ENCODE measurements at regions not wholly inside any gene's neighbourhood (a gene's known extent, or its start where the extent isn't known, plus 50 kb on each side); places are given as distances from the start of the nearest gene placed in this dataset.

DNA sequence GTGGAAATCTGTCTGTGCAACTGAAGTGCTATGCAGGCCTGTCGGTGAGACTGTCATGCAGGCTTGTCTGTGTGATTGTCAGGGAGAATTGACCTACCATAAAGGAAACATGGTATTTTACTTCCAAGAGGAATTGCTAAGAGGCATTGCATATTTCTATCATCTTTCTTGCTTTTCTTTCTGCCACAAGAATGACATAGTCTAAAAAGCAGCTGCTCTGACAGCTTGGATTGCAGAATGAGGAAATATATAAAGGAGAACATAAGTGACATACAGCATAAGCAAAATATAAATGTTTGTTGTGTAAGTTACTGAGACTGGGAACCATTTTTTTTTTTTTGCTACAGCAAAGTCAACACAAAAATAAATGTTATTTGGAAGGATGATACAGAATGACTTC, 105.1 kb downstream of the MANEA start:
- Mint-ChIP-seq H3K4me3 (ENCODE audit: unreplicated experiment) (no peak overlapping the region), H3K27ac (ENCODE audit: unreplicated experiment) (no peak overlapping the region), H3K27me3 (ENCODE audit: unreplicated experiment) (no peaks in the 10 kb centered on the region), H3K9me3 (ENCODE audit: unreplicated experiment) (no peaks in the 10 kb centered on the region), H3K36me3 (ENCODE audit: low read depth, unreplicated experiment) (no peaks in the 10 kb centered on the region), H3K4me1 (ENCODE audit: unreplicated experiment) (no peaks in the 10 kb centered on the region)
- no peak for DNase-seq (ENCODE audit: low spot score)
- TF ChIP-seq, protein P1, sequence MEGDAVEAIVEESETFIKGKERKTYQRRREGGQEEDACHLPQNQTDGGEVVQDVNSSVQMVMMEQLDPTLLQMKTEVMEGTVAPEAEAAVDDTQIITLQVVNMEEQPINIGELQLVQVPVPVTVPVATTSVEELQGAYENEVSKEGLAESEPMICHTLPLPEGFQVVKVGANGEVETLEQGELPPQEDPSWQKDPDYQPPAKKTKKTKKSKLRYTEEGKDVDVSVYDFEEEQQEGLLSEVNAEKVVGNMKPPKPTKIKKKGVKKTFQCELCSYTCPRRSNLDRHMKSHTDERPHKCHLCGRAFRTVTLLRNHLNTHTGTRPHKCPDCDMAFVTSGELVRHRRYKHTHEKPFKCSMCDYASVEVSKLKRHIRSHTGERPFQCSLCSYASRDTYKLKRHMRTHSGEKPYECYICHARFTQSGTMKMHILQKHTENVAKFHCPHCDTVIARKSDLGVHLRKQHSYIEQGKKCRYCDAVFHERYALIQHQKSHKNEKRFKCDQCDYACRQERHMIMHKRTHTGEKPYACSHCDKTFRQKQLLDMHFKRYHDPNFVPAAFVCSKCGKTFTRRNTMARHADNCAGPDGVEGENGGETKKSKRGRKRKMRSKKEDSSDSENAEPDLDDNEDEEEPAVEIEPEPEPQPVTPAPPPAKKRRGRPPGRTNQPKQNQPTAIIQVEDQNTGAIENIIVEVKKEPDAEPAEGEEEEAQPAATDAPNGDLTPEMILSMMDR (IDR thresholded peaks at IDR 0.05; ENCODE audit: unreplicated experiment): no peak

DNA sequence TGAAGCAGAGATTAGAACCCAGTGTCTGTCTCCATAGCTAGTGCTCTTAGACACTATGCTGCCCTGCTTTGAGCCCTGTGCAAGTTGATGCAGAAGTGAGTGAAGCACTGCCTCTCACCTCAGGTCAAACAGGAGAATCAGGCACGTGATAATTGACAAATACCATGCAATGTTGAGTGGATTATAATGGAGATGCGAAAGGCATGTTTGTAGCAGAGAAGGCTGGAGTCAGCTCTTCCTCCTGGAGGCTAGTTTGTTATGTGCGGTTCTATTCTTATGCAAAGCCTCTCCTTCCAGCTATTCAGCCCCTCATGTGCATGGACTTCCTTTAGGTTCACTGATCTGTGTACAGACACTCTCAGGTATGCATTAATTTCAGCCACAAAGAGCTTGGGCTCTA, 108.5 kb downstream of the MANEA start:
- Mint-ChIP-seq H3K4me1 (ENCODE audit: unreplicated experiment) (no peaks in the 10 kb centered on the region), H3K9me3 (ENCODE audit: unreplicated experiment) (no peaks in the 10 kb centered on the region), H3K36me3 (ENCODE audit: low read depth, unreplicated experiment) (no peaks in the 10 kb centered on the region), H3K27me3 (ENCODE audit: unreplicated experiment) (peaks cover 1% of the 10 kb centered on the region), H3K27ac (ENCODE audit: unreplicated experiment) (no peak overlapping the region), H3K4me3 (ENCODE audit: unreplicated experiment) (no peak overlapping the region)
- no peak for DNase-seq (ENCODE audit: low spot score)
- TF ChIP-seq, protein P1 (IDR thresholded peaks at IDR 0.05; ENCODE audit: unreplicated experiment): no peak

DNA sequence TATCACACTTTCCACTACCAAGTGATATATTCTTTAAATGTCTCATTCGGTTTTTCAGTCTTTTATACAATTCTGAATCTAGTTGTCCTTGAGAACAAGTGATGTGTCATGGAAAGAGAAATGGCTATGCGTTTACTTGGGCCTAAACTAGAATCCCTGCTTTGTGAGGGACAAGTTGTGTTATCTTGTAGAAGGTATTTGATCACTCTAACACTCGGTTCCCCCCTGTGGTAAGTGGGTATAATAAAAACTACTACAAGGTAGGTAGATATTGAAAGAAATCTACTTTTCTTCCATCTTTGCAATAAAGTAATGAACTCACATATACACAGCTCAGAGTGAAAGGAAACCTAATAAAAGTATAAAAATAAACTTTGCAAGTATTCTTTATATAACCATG, 108.9 kb downstream of the MANEA start:
- H3K36me3 Mint-ChIP-seq (ENCODE audit: low read depth, unreplicated experiment): no peaks in the 10 kb centered on the region
- H3K4me3 Mint-ChIP-seq (ENCODE audit: unreplicated experiment): no peak overlapping the region
- no peak overlapping the region for H3K27ac Mint-ChIP-seq (ENCODE audit: unreplicated experiment)
- no peak for DNase-seq (ENCODE audit: low spot score)
- no peaks in the 10 kb centered on the region for H3K9me3 Mint-ChIP-seq (ENCODE audit: unreplicated experiment)
- no peaks in the 10 kb centered on the region for H3K4me1 Mint-ChIP-seq (ENCODE audit: unreplicated experiment)
- TF ChIP-seq, protein P1 (IDR thresholded peaks at IDR 0.05; ENCODE audit: unreplicated experiment): no peak
- peaks cover 1% of the 10 kb centered on the region for H3K27me3 Mint-ChIP-seq (ENCODE audit: unreplicated experiment)

DNA sequence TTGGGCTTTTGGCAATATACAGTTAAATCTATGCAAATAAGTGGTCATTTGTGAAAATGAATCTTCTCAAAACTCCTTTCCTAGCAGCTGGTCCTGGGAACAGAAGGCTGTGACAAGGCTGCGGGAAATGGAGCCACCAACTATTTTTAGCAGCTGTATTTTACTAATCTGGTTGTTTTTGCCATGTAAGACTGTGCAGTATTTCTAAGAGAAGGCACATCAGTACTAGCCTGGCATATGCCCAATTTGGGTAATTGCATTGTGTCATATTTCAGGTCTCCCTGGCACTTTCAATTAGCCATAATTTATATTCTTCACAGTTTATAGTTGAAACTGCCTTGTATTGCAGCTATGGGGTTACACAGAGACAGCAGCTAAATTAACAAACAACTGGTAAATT, 109.6 kb downstream of the MANEA start:
- Mint-ChIP-seq H3K4me3 (ENCODE audit: unreplicated experiment) (no peak overlapping the region), H3K27me3 (ENCODE audit: unreplicated experiment) (peaks cover 1% of the 10 kb centered on the region), H3K9me3 (ENCODE audit: unreplicated experiment) (no peaks in the 10 kb centered on the region), H3K4me1 (ENCODE audit: unreplicated experiment) (no peaks in the 10 kb centered on the region), H3K27ac (ENCODE audit: unreplicated experiment) (no peak overlapping the region), H3K36me3 (ENCODE audit: low read depth, unreplicated experiment) (no peaks in the 10 kb centered on the region)
- DNase-seq (ENCODE audit: low spot score): no peak
- TF ChIP-seq, protein P1 (IDR thresholded peaks at IDR 0.05; ENCODE audit: unreplicated experiment): no peak

DNA sequence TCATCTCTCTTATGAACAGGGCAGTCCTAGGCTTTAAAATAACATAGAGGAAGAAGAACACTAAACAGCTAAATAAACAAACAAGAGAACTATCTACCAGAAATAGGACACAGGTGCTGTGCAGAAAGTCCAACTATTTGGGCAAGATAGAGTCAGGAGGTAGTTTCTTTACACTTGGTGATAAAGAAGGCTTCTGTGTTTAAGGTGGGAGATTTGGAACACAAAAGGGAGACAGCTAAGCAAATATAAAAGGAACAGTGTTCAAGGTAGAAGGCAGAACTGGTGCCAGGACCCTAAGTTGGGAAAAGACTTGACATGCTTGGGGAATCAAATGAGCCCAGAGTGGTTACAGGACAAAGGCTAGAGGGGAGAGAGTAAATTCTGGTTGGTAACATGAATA, 110.5 kb downstream of the MANEA start:
- Mint-ChIP-seq H3K4me3 (ENCODE audit: unreplicated experiment) (no peak overlapping the region), H3K9me3 (ENCODE audit: unreplicated experiment) (no peaks in the 10 kb centered on the region), H3K27ac (ENCODE audit: unreplicated experiment) (no peak overlapping the region), H3K36me3 (ENCODE audit: low read depth, unreplicated experiment) (no peaks in the 10 kb centered on the region), H3K27me3 (ENCODE audit: unreplicated experiment) (peaks cover 1% of the 10 kb centered on the region), H3K4me1 (ENCODE audit: unreplicated experiment) (no peaks in the 10 kb centered on the region)
- TF ChIP-seq, protein P1 (IDR thresholded peaks at IDR 0.05; ENCODE audit: unreplicated experiment): no peak
- DNase-seq (ENCODE audit: low spot score): no peak

Measured in endothelial cell (in vitro differentiated cells).